Transverse colon (tissue), 3 donors: ENCODE measurements at regions not wholly inside any gene's neighbourhood (a gene's known extent, or its start where the extent isn't known, plus 50 kb on each side); places are given as distances from the start of the nearest gene placed in this dataset.

Experiments
- CTCF ChIP-seq, 5 experiments: fragments of 200-600 bp in 3 of 5; fragments of 450-650 bp in 2 of 5; sonication (generic) in 3 of 5; IDR thresholded peaks; 1 replicate in 2 of 5; 2 replicates in 3 of 5; pipeline ENCODE4 v1.5.1; 2016 to 2017; ENCODE audit warnings: antibody characterized with exemption in 5 of 5, inconsistent platforms in 3 of 5, mild to moderate bottlenecking in 2 of 5, moderate library complexity in 1 of 5
- EP300 ChIP-seq: sonication (generic); formaldehyde crosslinking; IDR thresholded peaks from one replicate; pipeline ENCODE4 v1.6.1; 2017; ENCODE audit warnings: antibody characterized with exemption, low read depth
- POLR2A ChIP-seq: fragments of 450-650 bp; IDR thresholded peaks from one replicate; pipeline ENCODE4 v1.6.1; 2016; ENCODE audit warnings: antibody characterized with exemption, mild to moderate bottlenecking, moderate library complexity

GRCh38 chr6:19682859-19683258, 154.3 kb upstream of the ID4 start:
- TF ChIP-seq CTCF (IDR thresholded peaks at IDR 0.05), result no peak
- TF ChIP-seq EP300, result no peak
- TF ChIP-seq POLR2A, result no peak
